ENCODE measurements at regions not wholly inside any gene's neighbourhood (a gene's known extent, or its start where the extent isn't known, plus 50 kb on each side); places are given as distances from the start of the nearest gene placed in this dataset.

- TF ChIP-seq POLR2AphosphoS5 (IDR thresholded peaks at IDR 0.05) (no peak), EP300 (IDR thresholded peaks at IDR 0.05) (no peak), CTCF (IDR thresholded peaks at IDR 0.05) (no peak), POLR2A (IDR thresholded peaks at IDR 0.05) (no peak)
- H3K36me3 ChIP-seq, result no peaks in the 10 kb centered on the region
- peaks cover 22% of the 10 kb centered on the region for H3K4me1 ChIP-seq
- peaks cover 18% of the 10 kb centered on the region for H3K27me3 ChIP-seq
- no peak overlapping the region for H3K4me3 ChIP-seq
- 72% methylated on average over 8 of the region's 8 CpGs for WGBS
- no peak overlapping the region for H3K27ac ChIP-seq
- DNase-seq (ENCODE audit: low spot score in 2 of 2), result no peak
- no peaks in the 10 kb centered on the region for H3K9me3 ChIP-seq
These were observed 103.5 kb upstream of the STOX2 start for GRCh38 chr4:183801457-183802165.

- no peak overlapping the region for H3K27ac ChIP-seq
- no peak for TF ChIP-seq POLR2AphosphoS5 (IDR thresholded peaks at IDR 0.05)
- no peak for TF ChIP-seq EP300 (IDR thresholded peaks at IDR 0.05)
- TF ChIP-seq CTCF (IDR thresholded peaks at IDR 0.05), result no peak
- no peak for TF ChIP-seq POLR2A (IDR thresholded peaks at IDR 0.05)
- no peak for DNase-seq (ENCODE audit: low spot score in 2 of 2)
- H3K36me3 ChIP-seq, result no peaks in the 10 kb centered on the region
- H3K4me1 ChIP-seq, result no peaks in the 10 kb centered on the region
- H3K27me3 ChIP-seq, result no peaks in the 10 kb centered on the region
- H3K9me3 ChIP-seq, result no peaks in the 10 kb centered on the region
- no peak overlapping the region for H3K4me3 ChIP-seq
- WGBS, result 87% methylated on average over 11 of the region's 11 CpGs
These were observed 98.8 kb upstream of the STOX2 start for GRCh38 chr4:183806341-183806740.

GRCh38 chr4:183807420-183808096, 97.5 kb upstream of the STOX2 start:
- Histone ChIP-seq H3K4me3 (no peak overlapping the region), H3K36me3 (no peaks in the 10 kb centered on the region), H3K9me3 (no peaks in the 10 kb centered on the region), H3K27ac (no peak overlapping the region), H3K4me1 (no peaks in the 10 kb centered on the region), H3K27me3 (no peaks in the 10 kb centered on the region)
- WGBS, result 85% methylated on average over 19 of the region's 19 CpGs
- TF ChIP-seq POLR2A (IDR thresholded peaks at IDR 0.05) (no peak), EP300 (IDR thresholded peaks at IDR 0.05) (no peak), CTCF (IDR thresholded peaks at IDR 0.05) (no peak), POLR2AphosphoS5 (IDR thresholded peaks at IDR 0.05) (no peak)
- no peak for DNase-seq (ENCODE audit: low spot score in 2 of 2)

- Histone ChIP-seq H3K36me3 (no peaks in the 10 kb centered on the region), H3K4me3 (no peak overlapping the region), H3K27me3 (no peaks in the 10 kb centered on the region), H3K27ac (no peak overlapping the region), H3K9me3 (no peaks in the 10 kb centered on the region), H3K4me1 (no peaks in the 10 kb centered on the region)
- TF ChIP-seq POLR2A (IDR thresholded peaks at IDR 0.05) (no peak), CTCF (IDR thresholded peaks at IDR 0.05) (no peak), EP300 (IDR thresholded peaks at IDR 0.05) (no peak), POLR2AphosphoS5 (IDR thresholded peaks at IDR 0.05) (no peak)
- WGBS, result 82% methylated on average over 9 of the region's 9 CpGs
- no peak for DNase-seq (ENCODE audit: low spot score in 2 of 2)
These were observed 97.0 kb upstream of the STOX2 start for GRCh38 chr4:183808097-183808456.

- DNase-seq (ENCODE audit: low spot score in 2 of 2), result no peak
- Histone ChIP-seq H3K9me3 (no peaks in the 10 kb centered on the region), H3K36me3 (no peaks in the 10 kb centered on the region), H3K27ac (no peak overlapping the region), H3K4me1 (no peaks in the 10 kb centered on the region), H3K27me3 (no peaks in the 10 kb centered on the region), H3K4me3 (no peak overlapping the region)
- WGBS, result 61% methylated on average over 1 of the region's 1 CpG
- TF ChIP-seq POLR2A (IDR thresholded peaks at IDR 0.05) (no peak), CTCF (IDR thresholded peaks at IDR 0.05) (no peak), POLR2AphosphoS5 (IDR thresholded peaks at IDR 0.05) (no peak), EP300 (IDR thresholded peaks at IDR 0.05) (no peak)
These were observed 92.5 kb upstream of the STOX2 start for GRCh38 chr4:183812567-183812966.
